Prostate gland (tissue), 2 donors: ENCODE measurements at regions not wholly inside any gene's neighbourhood (a gene's known extent, or its start where the extent isn't known, plus 50 kb on each side); places are given as distances from the start of the nearest gene placed in this dataset.

Experiments used
- DNase-seq: peaks from one replicate; pipeline ENCODE4 v3.0.0-alpha.2; 2019; ENCODE audit warnings: low spot score
- H3K27ac ChIP-seq, 2 donors: fragments of 200-600 bp; sonication (generic); 2 replicates each; pipeline ENCODE4 v1.5.1; 2017 to 2019
- H3K27me3 ChIP-seq: fragments of 200-600 bp; sonication (generic); replicated peaks from 2 replicates; pipeline ENCODE4 v1.5.1; 2019; ENCODE audit not compliant: insufficient read depth
- H3K36me3 ChIP-seq, 2 donors: fragments of 200-600 bp; sonication (generic); 1 replicate in 1 of 2; 2 replicates in 1 of 2; pipeline versions ENCODE4 v1.5.1 to v1.8.1; 2017 to 2019
- H3K4me1 ChIP-seq: fragments of 200-600 bp; sonication (generic); replicated peaks from 2 replicates; pipeline ENCODE4 v1.5.1; 2019
- H3K4me3 ChIP-seq, 2 donors: fragments of 200-600 bp; sonication (generic); 2 replicates each; pipeline ENCODE4 v1.5.1; 2017 to 2019
- H3K9me3 ChIP-seq: fragments of 200-600 bp; sonication (generic); 2 replicates; pipeline ENCODE4 v1.5.1; 2017
- CTCF ChIP-seq, 4 experiments: fragments of 200-600 bp in 2 of 4; fragments of 450-650 bp in 2 of 4; sonication (generic) in 2 of 4; IDR thresholded peaks; 1 replicate in 3 of 4; 2 replicates in 1 of 4; pipeline ENCODE4 v1.5.1; 2016 to 2019; ENCODE audit warnings: antibody characterized with exemption in 4 of 4, mild to moderate bottlenecking in 2 of 4, moderate library complexity in 2 of 4
- POLR2A ChIP-seq: fragments of 450-650 bp; IDR thresholded peaks from one replicate; pipeline ENCODE4 v1.6.1; 2016; ENCODE audit warnings: antibody characterized with exemption, mild to moderate bottlenecking
- POLR2AphosphoS5 ChIP-seq: sonication (generic); formaldehyde crosslinking; IDR thresholded peaks from one replicate; pipeline ENCODE4 v1.6.1; 2017; ENCODE audit warnings: antibody characterized with exemption
- WGBS: methylation state at CpG from one replicate; pipeline ENCODE4 v1.1.5; 2018; 5-methylcytosine and 5-hydroxymethylcytosine counted together
- intact Hi-C: fragments of 100-400 bp; cut with DNase I; formaldehyde crosslinking; loops from one replicate; pipeline ENCODE4 v1.14.2; 2022

GRCh38 chr4:19925516-19925915 lies 326.2 kb upstream of the SLIT2 start:
- TF ChIP-seq CTCF (IDR thresholded peaks at IDR 0.05) (no peak), POLR2AphosphoS5 (no peak), POLR2A (no peak)
- no peak overlapping the region for H3K4me3 ChIP-seq
- no peaks in the 10 kb centered on the region for H3K27me3 ChIP-seq
- no peaks in the 10 kb centered on the region for H3K36me3 ChIP-seq
- H3K4me1 ChIP-seq, result no peaks in the 10 kb centered on the region
- intact Hi-C loops, result no loop called here
- no peaks in the 10 kb centered on the region for H3K9me3 ChIP-seq
- DNase-seq, result no peak
- H3K27ac ChIP-seq, result no peak overlapping the region

GRCh38 chr4:19924761-19925160 lies 326.9 kb upstream of the SLIT2 start:
- Histone ChIP-seq H3K36me3 (no peaks in the 10 kb centered on the region), H3K4me1 (no peaks in the 10 kb centered on the region), H3K4me3 (no peak overlapping the region), H3K27me3 (no peaks in the 10 kb centered on the region), H3K9me3 (no peaks in the 10 kb centered on the region), H3K27ac (no peak overlapping the region)
- TF ChIP-seq POLR2AphosphoS5, result no peak
- TF ChIP-seq POLR2A, result no peak
- no peak for TF ChIP-seq CTCF (IDR thresholded peaks at IDR 0.05)
- intact Hi-C loops, result no loop called here
- DNase-seq, result no peak
- WGBS, result 93% methylated on average over 1 of the region's 1 CpG

GRCh38 chr4:19915276-19915675 lies 336.4 kb upstream of the SLIT2 start:
- Histone ChIP-seq H3K27ac (no peak overlapping the region), H3K27me3 (no peaks in the 10 kb centered on the region), H3K4me3 (no peak overlapping the region), H3K4me1 (no peaks in the 10 kb centered on the region), H3K36me3 (no peaks in the 10 kb centered on the region), H3K9me3 (no peaks in the 10 kb centered on the region)
- intact Hi-C loops, result no loop called here
- no peak for TF ChIP-seq CTCF (IDR thresholded peaks at IDR 0.05)
- TF ChIP-seq POLR2AphosphoS5, result no peak
- no peak for TF ChIP-seq POLR2A
- 86% methylated on average over 3 of the region's 3 CpGs for WGBS
- no peak for DNase-seq

- DNase-seq, result no peak
- WGBS, result 75% methylated on average over 2 of the region's 2 CpGs
- intact Hi-C loops, result no loop called here
- Histone ChIP-seq H3K27ac (no peak overlapping the region), H3K4me3 (no peak overlapping the region), H3K4me1 (no peaks in the 10 kb centered on the region), H3K27me3 (no peaks in the 10 kb centered on the region), H3K9me3 (no peaks in the 10 kb centered on the region), H3K36me3 (no peaks in the 10 kb centered on the region)
- TF ChIP-seq POLR2A, result no peak
- no peak for TF ChIP-seq CTCF (IDR thresholded peaks at IDR 0.05)
- TF ChIP-seq POLR2AphosphoS5, result no peak
Measured at GRCh38 chr4:19913650-19914049, 338.1 kb upstream of the SLIT2 start.

GRCh38 chr4:19910861-19911525 lies 340.7 kb upstream of the SLIT2 start:
- intact Hi-C loops, result no loop called here
- WGBS, result 86% methylated on average over 1 of the region's 1 CpG
- TF ChIP-seq POLR2A, result no peak
- TF ChIP-seq CTCF (IDR thresholded peaks at IDR 0.05), result no peak
- no peak for TF ChIP-seq POLR2AphosphoS5
- Histone ChIP-seq H3K9me3 (no peaks in the 10 kb centered on the region), H3K27me3 (no peaks in the 10 kb centered on the region), H3K27ac (no peak overlapping the region), H3K36me3 (no peaks in the 10 kb centered on the region), H3K4me1 (no peaks in the 10 kb centered on the region), H3K4me3 (no peak overlapping the region)
- DNase-seq, result no peak
